DOHH2 (cell line): ENCODE measurements at regions not wholly inside any gene's neighbourhood (a gene's known extent, or its start where the extent isn't known, plus 50 kb on each side); places are given as distances from the start of the nearest gene placed in this dataset.

Source experiments
- H3F3A ChIP-seq: fragments of 200-600 bp; sonication (generic), shearing (Covaris generic); 2 replicates; pipeline ENCODE4 v1.6.0; 2016; ENCODE audit warnings: antibody characterized with exemption, mild to moderate bottlenecking; ENCODE audit not compliant: control insufficient read depth, insufficient read depth
- H3K27ac ChIP-seq: fragments of 200-600 bp; sonication (generic); 2 replicates; pipeline ENCODE4 v1.5.1; 2014; ENCODE audit warnings: low read depth, mild to moderate bottlenecking, low read length, moderate library complexity
- H3K27me3 ChIP-seq: fragments of 200-600 bp; sonication (generic); 2 replicates; pipeline ENCODE4 v1.6.1; 2014; ENCODE audit warnings: mild to moderate bottlenecking, low read length, mixed read lengths; ENCODE audit not compliant: control insufficient read depth
- H3K36me3 ChIP-seq: fragments of 200-600 bp; sonication (generic); 2 replicates; pipeline ENCODE4 v1.6.1; 2014; ENCODE audit warnings: mild to moderate bottlenecking, low read length, moderate library complexity, mixed read lengths; ENCODE audit not compliant: control insufficient read depth
- H3K4me1 ChIP-seq: fragments of 200-600 bp; sonication (generic); 2 replicates; pipeline ENCODE4 v1.6.1; 2014; ENCODE audit warnings: mild to moderate bottlenecking, low read length, mixed read lengths; ENCODE audit not compliant: control insufficient read depth
- H3K4me2 ChIP-seq: fragments of 200-600 bp; sonication (generic); 2 replicates; pipeline ENCODE4 v1.6.0; 2014; ENCODE audit warnings: mild to moderate bottlenecking, low read length, moderate library complexity
- H3K4me3 ChIP-seq: fragments of 200-600 bp; sonication (generic); 2 replicates; pipeline ENCODE4 v1.5.1; 2014; ENCODE audit warnings: mild to moderate bottlenecking, low read length, mixed read lengths
- H3K79me2 ChIP-seq: fragments of 200-600 bp; sonication (generic); 2 replicates; pipeline ENCODE4 v1.6.1; 2014; ENCODE audit warnings: mild to moderate bottlenecking, low read length, mixed read lengths; ENCODE audit not compliant: control insufficient read depth
- H3K9me2 ChIP-seq: fragments of 200-600 bp; sonication (generic); replicated peaks from 2 replicates; pipeline ENCODE4 v1.6.1; 2014; ENCODE audit warnings: mild to moderate bottlenecking, low read length, mixed read lengths; ENCODE audit not compliant: control insufficient read depth
- H3K9me3 ChIP-seq: fragments of 200-600 bp; sonication (generic); 2 replicates; pipeline ENCODE4 v1.6.1; 2014; ENCODE audit warnings: antibody characterized with exemption, low read length, mixed read lengths; ENCODE audit not compliant: control insufficient read depth, insufficient read depth
- H4K20me1 ChIP-seq: fragments of 200-600 bp; sonication (generic); 2 replicates; pipeline ENCODE4 v1.6.0; 2014; ENCODE audit warnings: low read depth, mild to moderate bottlenecking, antibody characterized with exemption, low read length, moderate library complexity; ENCODE audit not compliant: control insufficient read depth, insufficient read depth
- CTCF ChIP-seq: fragments of 200-600 bp; sonication (generic); IDR thresholded peaks from one replicate; pipeline ENCODE4 v1.5.1; 2014; ENCODE audit warnings: antibody characterized with exemption, mild to moderate bottlenecking, low read depth, low read length; ENCODE audit not compliant: poor library complexity, severe bottlenecking
- EZH2phosphoT487 ChIP-seq: fragments of 200-600 bp; sonication (generic); IDR thresholded peaks from 2 replicates; pipeline ENCODE4 v1.6.1; 2017; ENCODE audit warnings: borderline replicate concordance, mild to moderate bottlenecking, antibody characterized with exemption, low read length, moderate library complexity, mixed read lengths

GRCh38 chr6:141421378-141421777 lies 711.3 kb upstream of the GJE1 start:
- Histone ChIP-seq H3K36me3 (no peaks in the 10 kb centered on the region), H4K20me1 (no peaks in the 10 kb centered on the region), H3K27ac (no peak overlapping the region), H3F3A (no peaks in the 10 kb centered on the region), H3K4me1 (no peaks in the 10 kb centered on the region), H3K9me3 (no peaks in the 10 kb centered on the region), H3K4me3 (no peak overlapping the region), H3K79me2 (no peaks in the 10 kb centered on the region), H3K27me3 (no peaks in the 10 kb centered on the region), H3K4me2 (no peak overlapping the region), H3K9me2 (no peaks in the 10 kb centered on the region)
- no peak for TF ChIP-seq EZH2phosphoT487

GRCh38 chr6:141418076-141418475 lies 714.6 kb upstream of the GJE1 start:
- H3K36me3 ChIP-seq = no peaks in the 10 kb centered on the region
- no peaks in the 10 kb centered on the region for H3K4me1 ChIP-seq
- no peaks in the 10 kb centered on the region for H3K79me2 ChIP-seq
- no peak overlapping the region for H3K27ac ChIP-seq
- no peak overlapping the region for H3K4me3 ChIP-seq
- H4K20me1 ChIP-seq = no peaks in the 10 kb centered on the region
- no peak for TF ChIP-seq CTCF
- no peak for TF ChIP-seq EZH2phosphoT487
- no peak overlapping the region for H3K4me2 ChIP-seq
- H3K27me3 ChIP-seq = no peaks in the 10 kb centered on the region
- H3K9me3 ChIP-seq = no peaks in the 10 kb centered on the region
- no peaks in the 10 kb centered on the region for H3F3A ChIP-seq
- 0 out of 2 replicates have a peak, but pooled peaks cover 3% of the 10 kb centered on the region for H3K9me2 ChIP-seq

DNA sequence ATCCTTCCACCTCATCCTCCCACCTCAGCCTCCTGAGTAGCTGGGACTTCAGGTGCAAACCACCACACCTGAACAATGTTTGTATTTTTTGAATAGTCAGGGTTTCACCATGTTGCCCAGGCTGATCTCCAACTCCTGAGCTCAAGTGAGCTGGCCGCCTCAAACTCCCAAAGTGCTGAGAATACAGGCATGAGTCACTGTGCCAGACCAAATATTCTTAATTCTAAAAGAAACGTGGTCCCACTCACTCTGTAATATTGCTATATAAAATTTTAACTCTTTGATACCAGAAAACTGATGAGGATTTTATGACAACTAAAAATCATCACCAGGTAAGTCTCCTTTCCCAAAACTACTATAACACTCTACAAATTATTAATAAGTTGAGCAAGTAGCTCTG lies 716.8 kb upstream of the GJE1 start:
- H3K27me3 ChIP-seq = no peaks in the 10 kb centered on the region
- no peak for TF ChIP-seq EZH2phosphoT487
- H4K20me1 ChIP-seq = no peaks in the 10 kb centered on the region
- H3K9me3 ChIP-seq = no peaks in the 10 kb centered on the region
- H3K9me2 ChIP-seq = 0 out of 2 replicates have a peak, but pooled peaks cover 3% of the 10 kb centered on the region
- no peaks in the 10 kb centered on the region for H3K36me3 ChIP-seq
- H3K4me3 ChIP-seq = no peak overlapping the region
- no peaks in the 10 kb centered on the region for H3F3A ChIP-seq
- H3K4me2 ChIP-seq = no peak overlapping the region
- no peaks in the 10 kb centered on the region for H3K4me1 ChIP-seq
- no peaks in the 10 kb centered on the region for H3K79me2 ChIP-seq
- no peak overlapping the region for H3K27ac ChIP-seq

- H3K36me3 ChIP-seq = no peaks in the 10 kb centered on the region
- H4K20me1 ChIP-seq = no peaks in the 10 kb centered on the region
- peaks cover 7% of the 10 kb centered on the region; the same call in 1 of the 2 replicates for H3K9me3 ChIP-seq
- TF ChIP-seq CTCF = no peak
- no peak for TF ChIP-seq EZH2phosphoT487
- H3K4me3 ChIP-seq = no peak overlapping the region
- H3K79me2 ChIP-seq = no peaks in the 10 kb centered on the region
- H3K27ac ChIP-seq = no peak overlapping the region
- H3K4me2 ChIP-seq = no peak overlapping the region
- 0 out of 2 replicates have a peak, but pooled peaks cover 3% of the 10 kb centered on the region for H3K9me2 ChIP-seq
- H3K4me1 ChIP-seq = no peaks in the 10 kb centered on the region
- H3K27me3 ChIP-seq = no peaks in the 10 kb centered on the region
- no peaks in the 10 kb centered on the region for H3F3A ChIP-seq
Measured at GRCh38 chr6:141413196-141413595, 719.5 kb upstream of the GJE1 start.
